GM10248 (cell line): ENCODE measurements at regions not wholly inside any gene's neighbourhood (a gene's known extent, or its start where the extent isn't known, plus 50 kb on each side); places are given as distances from the start of the nearest gene placed in this dataset.

Source experiments
- CTCF ChIA-PET: fragments of 300-600 bp; sonication (Branson Sonifier 250); formaldehyde crosslinking; extraction: SDS; loops from one replicate; lab custom pipeline; 2021; ENCODE audit warnings: antibody characterized with exemption; lab: Yijun Ruan, JAX
- POLR2A ChIA-PET: fragments of 350-650 bp; sonication (Branson Sonifier 250); formaldehyde crosslinking; extraction: SDS; loops from one replicate; lab custom pipeline; 2020; ENCODE audit warnings: antibody characterized with exemption; lab: Yijun Ruan, JAX
- DNase-seq: peaks from one replicate; pipeline ENCODE4 v3.0.0; 2012; ENCODE audit errors: extremely low spot score
- TF ChIP-seq, protein P1 (sequence below): IDR thresholded peaks from 2 replicates; pipeline ENCODE4 v1.5.1; 2012; ENCODE audit warnings: mild to moderate bottlenecking, low read depth; ENCODE audit errors: extremely low read depth, missing control alignments, control extremely low read depth

DNA sequence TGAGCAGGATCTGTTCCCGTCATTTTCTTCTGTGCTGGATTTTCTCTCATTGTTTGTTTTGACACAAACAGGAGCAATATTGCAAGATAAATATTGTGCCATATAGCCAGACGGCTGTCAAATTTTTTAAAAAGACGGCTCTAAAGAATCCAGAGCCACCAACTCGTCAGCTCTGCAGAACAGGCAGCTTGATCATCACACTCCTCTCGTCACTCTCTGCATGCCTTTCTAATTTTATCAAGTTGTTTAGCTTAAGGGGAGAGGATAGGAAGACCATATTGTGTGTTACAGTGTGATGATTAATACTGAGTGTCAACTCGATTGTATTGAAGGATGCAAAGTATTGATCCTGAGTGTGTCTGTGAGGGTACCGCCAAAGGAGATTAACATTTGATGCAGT is 562.8 kb downstream of the GALC start:
- DNase-seq: no peak
- ChIA-PET POLR2A (no interaction called here), CTCF (interaction anchor here (1.6 kb wide), 1 partner anchor 23 kb away, joined by 3 read pairs; no protein-coding TSS in a partner anchor)
- TF ChIP-seq, protein P1, sequence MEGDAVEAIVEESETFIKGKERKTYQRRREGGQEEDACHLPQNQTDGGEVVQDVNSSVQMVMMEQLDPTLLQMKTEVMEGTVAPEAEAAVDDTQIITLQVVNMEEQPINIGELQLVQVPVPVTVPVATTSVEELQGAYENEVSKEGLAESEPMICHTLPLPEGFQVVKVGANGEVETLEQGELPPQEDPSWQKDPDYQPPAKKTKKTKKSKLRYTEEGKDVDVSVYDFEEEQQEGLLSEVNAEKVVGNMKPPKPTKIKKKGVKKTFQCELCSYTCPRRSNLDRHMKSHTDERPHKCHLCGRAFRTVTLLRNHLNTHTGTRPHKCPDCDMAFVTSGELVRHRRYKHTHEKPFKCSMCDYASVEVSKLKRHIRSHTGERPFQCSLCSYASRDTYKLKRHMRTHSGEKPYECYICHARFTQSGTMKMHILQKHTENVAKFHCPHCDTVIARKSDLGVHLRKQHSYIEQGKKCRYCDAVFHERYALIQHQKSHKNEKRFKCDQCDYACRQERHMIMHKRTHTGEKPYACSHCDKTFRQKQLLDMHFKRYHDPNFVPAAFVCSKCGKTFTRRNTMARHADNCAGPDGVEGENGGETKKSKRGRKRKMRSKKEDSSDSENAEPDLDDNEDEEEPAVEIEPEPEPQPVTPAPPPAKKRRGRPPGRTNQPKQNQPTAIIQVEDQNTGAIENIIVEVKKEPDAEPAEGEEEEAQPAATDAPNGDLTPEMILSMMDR: no peak

DNA sequence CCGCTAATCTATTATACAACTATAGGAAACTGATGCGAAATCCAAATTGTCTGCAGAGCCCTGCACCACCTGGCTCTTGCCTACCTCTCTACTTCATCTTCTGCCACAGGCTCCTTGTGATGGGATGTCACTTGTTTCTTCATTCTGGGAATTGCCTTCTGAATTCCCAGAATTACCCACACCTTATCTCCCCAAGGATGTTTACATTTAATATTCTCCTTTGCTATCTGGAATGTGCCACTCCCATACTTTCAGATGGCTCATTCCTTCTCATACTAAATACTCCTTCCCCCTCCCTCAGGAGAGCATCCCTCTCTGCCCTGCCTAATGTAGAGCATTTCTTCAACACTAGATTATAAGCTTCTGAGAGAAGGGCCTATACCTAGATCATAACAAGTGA is 573.1 kb downstream of the GALC start:
- TF ChIP-seq, protein P1: no peak
- ChIA-PET POLR2A (no interaction called here), CTCF (no interaction called here)
- DNase-seq: no peak

DNA sequence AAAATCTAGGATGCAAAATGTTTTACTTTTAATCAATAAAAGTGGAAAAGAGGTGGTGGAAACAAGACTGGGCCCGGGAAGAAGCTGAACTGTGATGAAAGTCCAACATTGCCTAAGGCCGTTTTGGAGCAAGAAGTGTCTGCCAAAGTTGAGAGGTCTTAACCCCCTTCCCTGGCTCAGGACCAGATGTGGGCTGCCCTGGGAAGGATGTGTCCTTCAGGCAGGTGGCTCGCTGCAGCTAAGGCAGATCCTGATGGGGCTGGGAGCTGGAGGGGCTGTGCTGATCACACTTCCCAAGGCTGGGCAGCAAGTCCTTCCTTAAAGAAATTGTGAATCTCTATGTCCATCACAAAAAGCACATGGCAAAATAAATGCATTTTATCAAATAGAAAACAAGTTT is 581.6 kb downstream of the GALC start:
- POLR2A ChIA-PET: no interaction called here
- CTCF ChIA-PET: interaction anchor here (1.0 kb wide), 1 partner anchor 34 kb away, joined by 3 read pairs; no protein-coding TSS in a partner anchor
- TF ChIP-seq, protein P1: no peak
- DNase-seq: no peak

DNA sequence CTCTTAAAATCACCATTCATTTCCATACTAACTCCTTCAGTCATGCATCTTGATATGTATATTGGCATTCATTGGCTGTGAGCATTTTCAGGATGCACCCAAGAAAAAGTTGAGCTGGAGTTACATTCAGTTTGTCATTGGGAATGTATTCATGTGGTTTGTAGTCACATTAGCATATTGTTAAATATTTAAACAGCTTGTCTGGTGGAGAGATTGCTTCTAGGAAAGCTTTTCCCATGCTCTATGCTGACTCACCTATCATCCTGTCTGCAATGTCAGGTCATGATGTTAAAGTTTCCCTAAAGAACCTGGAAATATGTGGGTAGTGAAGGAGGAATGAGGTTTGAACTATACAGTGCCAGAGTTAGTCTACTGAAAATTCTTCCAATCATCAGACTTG is 583.6 kb downstream of the GALC start:
- ChIA-PET CTCF (interaction anchor here (2.3 kb wide), 1 partner anchor 12 kb away, joined by 7 read pairs; no protein-coding TSS in a partner anchor), POLR2A (no interaction called here)
- no peak for DNase-seq
- TF ChIP-seq, protein P1: no peak

DNA sequence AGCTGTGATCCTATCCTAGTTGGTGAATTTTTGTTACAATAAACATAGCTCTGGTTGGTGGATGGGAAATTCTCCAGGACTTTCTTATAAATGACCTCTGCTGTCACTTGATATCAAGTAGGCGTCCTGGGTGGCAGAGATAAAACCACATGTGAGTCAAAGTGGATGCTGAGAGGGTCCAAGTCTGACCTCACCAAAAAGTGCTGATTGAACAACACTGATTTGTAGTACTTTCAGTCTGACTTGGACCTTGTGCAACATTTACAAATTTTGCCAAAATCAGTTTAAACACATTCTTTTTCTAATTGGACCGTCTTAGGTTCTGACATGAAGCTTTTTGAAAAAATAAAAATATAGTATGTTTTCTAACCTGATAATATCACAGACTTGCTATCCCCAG is 585.6 kb downstream of the GALC start:
- TF ChIP-seq, protein P1: no peak
- ChIA-PET POLR2A (no interaction called here), CTCF (no interaction called here)
- DNase-seq: no peak

DNA sequence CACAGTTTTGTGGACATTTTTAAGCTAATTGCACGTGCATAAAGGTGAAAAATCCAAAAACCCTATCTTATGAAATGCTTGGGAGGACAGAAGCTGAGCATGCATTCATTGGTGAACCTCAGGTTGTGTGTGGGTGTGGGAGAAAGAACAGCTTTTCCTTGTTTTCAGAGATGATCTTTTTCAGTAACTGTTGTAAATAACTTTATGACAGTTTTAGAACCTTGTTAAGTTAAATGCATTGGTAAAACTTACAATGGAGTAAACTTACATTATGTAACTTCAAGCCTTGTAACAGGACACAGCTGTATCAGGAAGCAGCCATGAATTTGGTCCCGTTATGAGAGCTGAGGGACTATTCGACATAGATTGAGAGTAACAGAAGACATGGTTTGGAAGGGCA is 587.4 kb downstream of the GALC start:
- CTCF ChIA-PET: interaction anchor here (0.7 kb wide), 1 partner anchor 17 kb away, joined by 3 read pairs; no protein-coding TSS in a partner anchor
- TF ChIP-seq, protein P1: no peak
- DNase-seq: no peak
- POLR2A ChIA-PET: no interaction called here

DNA sequence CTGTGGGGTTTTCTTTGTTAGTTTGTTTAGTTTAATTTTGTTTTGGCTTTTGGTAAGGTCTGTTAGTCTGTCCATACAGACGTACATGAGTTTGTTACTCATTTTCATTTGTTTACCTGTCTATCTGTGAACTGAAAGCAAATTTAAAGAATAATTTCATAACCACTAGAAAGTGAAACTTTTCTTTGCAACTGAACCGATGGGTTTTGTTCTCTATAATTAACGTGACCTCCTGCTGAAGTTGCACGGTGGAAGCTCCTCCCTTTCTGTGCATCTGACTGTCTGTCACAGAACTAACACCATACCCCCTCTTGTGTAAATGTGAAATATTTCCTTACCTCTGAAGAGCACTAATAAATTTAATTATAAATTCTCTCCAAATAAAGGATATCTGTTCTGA is 595.5 kb downstream of the GALC start:
- CTCF ChIA-PET: interaction anchor here (2.2 kb wide), 1 partner anchor 12 kb away, joined by 7 read pairs; no protein-coding TSS in a partner anchor
- DNase-seq: no peak

More for the DNA sequence above, 595.5 kb downstream of the GALC start:
- TF ChIP-seq, protein P1: no peak
- POLR2A ChIA-PET: no interaction called here
